Lung (tissue), 11 donors: ENCODE measurements at regions not wholly inside any gene's neighbourhood (a gene's known extent, or its start where the extent isn't known, plus 50 kb on each side); places are given as distances from the start of the nearest gene placed in this dataset.
A peak's percentile ranks its signal among the peaks of the same experiment; 100 is the strongest.

ENCODE experiments used
- ATAC-seq: fragments of 200-7000 bp; cut with Tn5 transposase; one replicate; pipeline ENCODE4 v1.9.1; 2020; ENCODE audit warnings: moderate number of reproducible peaks; ENCODE audit not compliant: insufficient read depth, low FRiP score
- DNase-seq, 3 donors: peaks; one replicate each; pipeline ENCODE4 v3.0.0-alpha.2; 2013 to 2017
- H3K27ac ChIP-seq, 2 donors: one replicate each; pipeline ENCODE4 v1.5.1; 2013; ENCODE audit warnings: mild to moderate bottlenecking in 2 of 2, moderate library complexity in 2 of 2, control low read depth in 1 of 2, inconsistent platforms in 1 of 2, low read depth in 1 of 2, low read length in 1 of 2
- H3K27me3 ChIP-seq, 3 donors: one replicate each; pipeline ENCODE4 v1.5.1; 2013; ENCODE audit warnings: low read length in 2 of 3; ENCODE audit not compliant: control insufficient read depth in 3 of 3, insufficient read depth in 3 of 3
- H3K36me3 ChIP-seq, 4 donors: one replicate each; pipeline ENCODE4 v1.5.1; 2013; ENCODE audit warnings: low read length in 4 of 4, mild to moderate bottlenecking in 1 of 4, moderate library complexity in 1 of 4; ENCODE audit not compliant: control insufficient read depth in 4 of 4, insufficient read depth in 4 of 4
- H3K4me1 ChIP-seq, 5 donors: one replicate each; pipeline ENCODE4 v1.5.1; 2013; ENCODE audit warnings: low read length in 5 of 5, mild to moderate bottlenecking in 2 of 5, moderate library complexity in 1 of 5; ENCODE audit not compliant: control insufficient read depth in 5 of 5, insufficient read depth in 5 of 5
- H3K4me3 ChIP-seq: one replicate; pipeline ENCODE4 v1.5.1; 2013; ENCODE audit warnings: mild to moderate bottlenecking, control low read depth, moderate library complexity
- H3K9ac ChIP-seq, 2 donors: one replicate each; pipeline ENCODE4 v1.5.1; 2013; ENCODE audit warnings: low read length in 2 of 2, control low read depth in 1 of 2; ENCODE audit not compliant: insufficient read depth in 1 of 2
- H3K9me3 ChIP-seq, 4 donors: one replicate each; pipeline ENCODE4 v1.5.1; 2013; ENCODE audit warnings: low read length in 3 of 4, mild to moderate bottlenecking in 1 of 4, moderate library complexity in 1 of 4; ENCODE audit not compliant: control insufficient read depth in 4 of 4, insufficient read depth in 3 of 4
- WGBS, 2 donors: extraction: QIAGEN DNeasy Blood & Tissue Kit; methylation state at CpG; one replicate each; pipeline ENCODE4 v1.1.7; 2013; 5-methylcytosine and 5-hydroxymethylcytosine counted together
- TF ChIP-seq, protein P1 (sequence below): IDR thresholded peaks from 2 replicates; pipeline ENCODE4 v1.5.1; 2012; ENCODE audit warnings: mild to moderate bottlenecking; ENCODE audit errors: control extremely low read depth, extremely low read depth
- donor health status: control.
- donor health status: control.
- donor health status: Bipolar disorder and iron deficiency.
- donor health status: healthy.
- donor health status: DM: yes; HTN: yes; CAD: no.

DNA sequence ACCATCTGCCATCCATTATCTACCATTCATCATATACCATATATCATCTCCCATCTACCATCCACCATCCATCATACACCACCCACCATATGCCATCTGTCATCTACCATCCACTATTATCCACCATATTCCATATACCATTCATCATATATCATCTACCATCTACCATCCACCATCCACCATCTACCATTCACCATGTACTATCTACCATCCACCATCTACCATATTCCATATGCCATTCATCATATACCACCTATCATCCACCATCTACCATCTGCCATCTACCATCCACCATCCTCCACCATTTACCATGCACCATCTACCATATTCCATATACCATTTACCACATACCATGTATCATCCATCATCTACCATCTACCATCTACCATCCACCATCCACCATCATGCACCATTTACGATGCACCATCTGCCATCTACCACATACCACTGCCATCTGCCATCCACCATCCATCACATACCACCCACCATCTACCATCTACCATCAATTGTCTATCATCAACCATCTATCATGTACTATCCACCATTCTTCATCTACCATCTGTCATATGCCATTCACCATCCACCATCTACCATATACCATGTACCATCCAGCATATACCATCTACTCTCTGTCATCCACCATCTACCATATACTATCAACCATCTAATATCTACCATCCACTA is 50.6 kb upstream of the RAB4A start:
- DNase-seq = no peak
- Histone ChIP-seq H3K27ac (no peak overlapping the region), H3K36me3 (no peaks in the 10 kb centered on the region), H3K27me3 (no peaks in the 10 kb centered on the region), H3K4me1 (peaks cover 0 to 11% (median 3%) of the 10 kb centered on the region in 5 donors), H3K9me3 (peaks cover 0 to 3% (median 0%) of the 10 kb centered on the region in 4 donors), H3K4me3 (no peak overlapping the region), H3K9ac (no peak overlapping the region)
- ATAC-seq = no peak
- WGBS, 2 donors = 50 to 93% methylated on average over 1 of the region's 1 CpG
- TF ChIP-seq, protein P1, sequence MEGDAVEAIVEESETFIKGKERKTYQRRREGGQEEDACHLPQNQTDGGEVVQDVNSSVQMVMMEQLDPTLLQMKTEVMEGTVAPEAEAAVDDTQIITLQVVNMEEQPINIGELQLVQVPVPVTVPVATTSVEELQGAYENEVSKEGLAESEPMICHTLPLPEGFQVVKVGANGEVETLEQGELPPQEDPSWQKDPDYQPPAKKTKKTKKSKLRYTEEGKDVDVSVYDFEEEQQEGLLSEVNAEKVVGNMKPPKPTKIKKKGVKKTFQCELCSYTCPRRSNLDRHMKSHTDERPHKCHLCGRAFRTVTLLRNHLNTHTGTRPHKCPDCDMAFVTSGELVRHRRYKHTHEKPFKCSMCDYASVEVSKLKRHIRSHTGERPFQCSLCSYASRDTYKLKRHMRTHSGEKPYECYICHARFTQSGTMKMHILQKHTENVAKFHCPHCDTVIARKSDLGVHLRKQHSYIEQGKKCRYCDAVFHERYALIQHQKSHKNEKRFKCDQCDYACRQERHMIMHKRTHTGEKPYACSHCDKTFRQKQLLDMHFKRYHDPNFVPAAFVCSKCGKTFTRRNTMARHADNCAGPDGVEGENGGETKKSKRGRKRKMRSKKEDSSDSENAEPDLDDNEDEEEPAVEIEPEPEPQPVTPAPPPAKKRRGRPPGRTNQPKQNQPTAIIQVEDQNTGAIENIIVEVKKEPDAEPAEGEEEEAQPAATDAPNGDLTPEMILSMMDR = no peak

DNA sequence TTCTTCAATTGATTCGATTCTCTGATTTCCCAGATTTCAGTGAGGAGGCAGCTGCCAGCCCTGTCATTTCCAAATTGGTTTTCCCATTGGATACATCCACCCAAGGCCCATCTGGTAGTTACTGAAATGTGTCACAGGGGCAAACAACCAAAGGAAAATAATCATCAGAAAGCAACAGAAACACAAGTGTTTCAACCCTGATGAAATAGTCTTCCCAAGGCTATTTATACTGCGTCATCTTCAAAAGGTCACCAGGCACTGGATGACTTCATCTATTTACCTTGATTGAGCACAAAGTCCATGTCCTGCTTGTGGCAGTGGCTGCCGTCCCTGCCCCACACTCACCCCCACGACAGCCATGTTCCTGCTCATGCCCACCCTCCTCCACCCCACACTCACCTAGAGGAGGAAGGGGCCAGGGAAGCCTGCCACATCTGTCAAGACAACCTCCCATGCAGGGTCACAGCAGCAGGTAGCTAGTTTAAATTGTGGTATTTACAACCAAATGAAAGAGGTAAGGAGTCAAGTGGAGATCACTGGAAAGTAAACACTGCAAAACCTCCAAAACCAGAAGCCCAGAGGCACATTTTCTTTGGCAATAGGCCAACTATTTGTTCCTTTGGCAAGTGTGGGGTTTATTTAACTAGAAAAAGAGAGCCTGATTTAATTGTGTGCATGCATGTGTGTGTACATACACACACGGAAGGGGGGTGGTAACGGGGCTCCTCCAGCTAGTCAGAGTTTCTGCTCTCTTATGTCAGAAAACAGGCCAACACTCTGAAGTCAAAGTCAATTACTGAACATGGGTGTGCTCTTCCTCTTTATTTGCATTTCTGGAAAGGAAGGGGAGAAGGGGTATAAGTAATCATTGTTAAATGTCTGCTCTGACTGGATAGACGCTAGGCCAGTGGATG is 49.5 kb upstream of the RAB4A start:
- Histone ChIP-seq H3K27ac (peak overlapping the region in 1 of 2 donors; percentile 84), H3K4me3 (no peak overlapping the region), H3K27me3 (no peaks in the 10 kb centered on the region), H3K9me3 (peaks cover 0 to 3% (median 0%) of the 10 kb centered on the region in 4 donors), H3K4me1 (peaks cover 0 to 11% (median 3%) of the 10 kb centered on the region in 5 donors), H3K9ac (no peak overlapping the region), H3K36me3 (no peaks in the 10 kb centered on the region)
- DNase-seq (peak; percentile 54 to 86 (median 85)), ATAC-seq (no peak)
- 52 to 70% methylated on average over 7 of the region's 7 CpGs for WGBS, 2 donors
- TF ChIP-seq, protein P1 = no peak
